ENCODE measurements at regions not wholly inside any gene's neighbourhood (a gene's known extent, or its start where the extent isn't known, plus 50 kb on each side); places are given as distances from the start of the nearest gene placed in this dataset.
"Not testable (repeated sequence)": the region's sequence is repeated elsewhere in the genome, so short reads cannot be mapped to it uniquely, and the experiment has no call there.

DNA sequence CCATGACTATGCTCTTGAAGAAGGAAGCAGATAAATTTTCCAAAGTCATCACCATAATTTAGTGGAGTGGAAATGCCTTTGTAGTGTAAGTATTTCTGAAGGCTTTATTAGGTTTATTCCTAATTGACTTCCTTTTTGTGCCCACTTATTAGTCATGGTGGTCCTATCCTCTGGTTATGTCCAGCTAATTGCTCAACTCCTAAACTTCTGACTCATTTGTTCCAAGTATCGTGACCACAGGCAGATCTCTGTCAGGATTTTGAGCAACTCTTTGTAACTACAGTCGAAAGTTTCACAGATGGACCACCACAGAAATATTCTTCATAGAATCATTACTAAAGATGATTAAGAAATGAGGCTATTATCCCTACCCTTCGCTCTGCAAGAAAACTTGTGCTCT, 315.6 kb upstream of the PTCHD4 start:
- no peak for TF ChIP-seq JUND (IDR thresholded peaks at IDR 0.05; ENCODE audit: low read depth)
- in situ Hi-C loops (cut with HindIII; ENCODE audit: low pct_unique_long_range_greater_than_20kb, low sequenced_read_pairs), result no loop called here
- DNase-seq (ENCODE audit: low read depth in 1 of 2, low spot score in 1 of 2), result no peak

DNA sequence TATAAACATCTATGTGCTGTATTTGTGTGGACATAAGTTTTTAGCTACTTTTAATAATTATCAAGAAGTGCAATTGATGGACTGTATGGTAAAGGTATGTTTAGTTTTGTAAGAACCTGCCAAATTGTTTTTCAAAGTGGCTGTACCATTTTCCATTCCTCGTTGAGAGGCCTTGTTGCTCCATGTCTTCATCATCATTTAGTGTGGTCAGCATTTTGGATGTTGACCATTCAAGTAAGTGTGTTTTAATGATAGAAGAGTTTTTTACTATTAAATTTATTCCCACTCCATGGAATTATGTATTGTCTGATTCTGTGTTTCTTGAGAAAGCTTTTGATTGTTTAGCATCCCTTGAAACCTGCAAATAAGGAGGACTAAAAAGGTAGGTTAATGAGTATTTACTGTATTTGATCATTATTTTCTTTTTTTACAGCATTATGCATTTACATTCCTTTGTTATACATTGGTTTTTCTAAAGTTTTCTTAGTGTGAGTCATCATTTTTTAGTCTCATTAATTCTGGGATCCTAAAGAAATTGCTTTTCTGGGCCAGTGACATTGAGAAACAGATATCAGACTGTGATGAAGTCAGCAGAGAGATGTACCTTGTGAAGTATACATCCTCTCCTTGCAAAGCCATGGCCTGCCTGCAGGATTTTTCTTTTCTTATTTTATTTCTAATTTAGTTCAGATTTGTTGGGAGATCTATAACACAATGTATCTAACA, 312.8 kb upstream of the PTCHD4 start:
- in situ Hi-C loops (cut with HindIII; ENCODE audit: low pct_unique_long_range_greater_than_20kb, low sequenced_read_pairs), result no loop called here
- TF ChIP-seq JUND (IDR thresholded peaks at IDR 0.05; ENCODE audit: low read depth), result no peak
- no peak for DNase-seq (ENCODE audit: low read depth in 1 of 2, low spot score in 1 of 2)

DNA sequence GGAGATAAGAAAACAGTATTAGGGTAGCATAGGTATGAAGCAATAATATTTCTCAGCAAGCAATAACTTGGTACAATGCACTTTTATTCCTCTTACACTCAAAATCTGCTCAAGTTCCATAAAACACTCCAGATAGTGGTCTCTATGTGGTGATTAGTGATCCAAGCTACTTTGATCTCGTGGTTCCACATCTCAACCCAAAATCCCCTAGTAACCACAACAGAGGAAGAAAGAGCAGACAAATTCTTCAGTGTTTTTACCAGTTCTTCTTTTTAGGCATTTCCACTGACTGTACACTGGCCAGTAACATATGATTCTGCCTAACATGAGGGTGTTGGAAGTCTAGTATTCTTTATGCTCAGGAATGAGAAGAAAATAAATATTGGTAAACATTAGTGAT, 309.0 kb upstream of the PTCHD4 start:
- in situ Hi-C loops (cut with HindIII; ENCODE audit: low pct_unique_long_range_greater_than_20kb, low sequenced_read_pairs), result no loop called here
- TF ChIP-seq JUND (IDR thresholded peaks at IDR 0.05; ENCODE audit: low read depth), result no peak
- no peak for DNase-seq (ENCODE audit: low read depth in 1 of 2, low spot score in 1 of 2)

DNA sequence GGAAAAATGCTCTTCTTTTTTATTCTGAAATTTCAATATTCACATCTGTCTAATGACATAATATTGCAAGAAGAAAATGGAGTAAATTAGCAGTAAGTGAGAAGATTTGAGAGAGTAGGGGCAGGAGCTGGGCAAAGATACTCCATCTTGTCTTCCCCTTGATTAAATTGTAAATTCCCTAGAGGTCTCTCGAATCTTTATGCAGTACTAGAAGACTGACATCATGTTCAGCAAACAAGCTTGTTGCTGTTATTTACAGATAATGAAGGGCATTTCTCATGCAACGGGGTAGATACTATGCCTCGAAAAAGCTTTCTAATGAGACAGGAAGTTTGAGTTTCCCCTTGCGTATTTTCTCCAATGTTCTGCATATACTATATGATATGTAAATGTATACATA, 306.9 kb upstream of the PTCHD4 start:
- TF ChIP-seq JUND (IDR thresholded peaks at IDR 0.05; ENCODE audit: low read depth), result no peak
- no peak for DNase-seq (ENCODE audit: low read depth in 1 of 2, low spot score in 1 of 2)
- in situ Hi-C loops (cut with HindIII; ENCODE audit: low pct_unique_long_range_greater_than_20kb, low sequenced_read_pairs), result no loop called here

DNA sequence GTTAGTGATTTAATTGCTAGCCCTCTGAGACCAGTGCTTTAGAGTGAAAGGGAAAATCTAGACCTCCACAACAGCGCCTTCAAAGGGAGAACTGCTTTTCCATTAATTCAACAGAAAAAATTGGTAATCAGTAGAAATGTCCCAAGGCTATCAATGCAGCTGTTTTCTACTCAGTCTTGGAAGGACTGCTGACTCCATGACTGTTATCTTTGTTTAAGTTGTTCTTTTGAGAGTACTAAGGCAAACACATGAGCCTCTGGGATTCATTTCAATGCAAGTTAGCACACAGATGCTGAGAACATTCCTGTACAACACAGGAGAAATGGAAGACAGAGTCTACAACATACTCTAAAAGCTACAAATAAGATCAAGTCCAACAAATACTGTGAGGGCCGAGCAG, 301.7 kb upstream of the PTCHD4 start:
- in situ Hi-C loops (cut with HindIII; ENCODE audit: low pct_unique_long_range_greater_than_20kb, low sequenced_read_pairs), result no loop called here
- TF ChIP-seq JUND (IDR thresholded peaks at IDR 0.05; ENCODE audit: low read depth), result no peak

DNA sequence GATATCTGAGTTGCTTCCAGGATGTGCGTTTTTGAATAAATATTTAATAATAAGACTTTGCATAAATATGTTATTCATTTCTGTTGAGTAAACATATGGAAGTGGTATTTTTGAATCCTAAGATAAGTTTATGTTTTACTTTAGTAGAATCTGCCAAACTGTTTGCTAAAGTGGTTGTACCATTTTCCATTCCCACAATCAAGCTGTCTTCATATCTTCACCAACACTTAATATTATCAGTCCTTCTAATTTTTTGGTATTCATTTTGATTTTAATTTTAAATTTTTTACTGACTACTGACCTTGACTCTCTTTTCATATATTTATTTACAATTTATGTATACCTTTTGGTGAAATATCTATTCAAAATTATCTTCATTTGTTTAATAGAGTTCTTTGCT, 293.9 kb upstream of the PTCHD4 start:
- DNase-seq (ENCODE audit: low read depth in 1 of 2, low spot score in 1 of 2), result no peak
- in situ Hi-C loops (cut with HindIII; ENCODE audit: low pct_unique_long_range_greater_than_20kb, low sequenced_read_pairs), result no loop called here
- TF ChIP-seq JUND (IDR thresholded peaks at IDR 0.05; ENCODE audit: low read depth), result no peak

More for the DNA sequence above, 301.7 kb upstream of the PTCHD4 start:
- no peak for DNase-seq (ENCODE audit: low read depth in 1 of 2, low spot score in 1 of 2)

DNA sequence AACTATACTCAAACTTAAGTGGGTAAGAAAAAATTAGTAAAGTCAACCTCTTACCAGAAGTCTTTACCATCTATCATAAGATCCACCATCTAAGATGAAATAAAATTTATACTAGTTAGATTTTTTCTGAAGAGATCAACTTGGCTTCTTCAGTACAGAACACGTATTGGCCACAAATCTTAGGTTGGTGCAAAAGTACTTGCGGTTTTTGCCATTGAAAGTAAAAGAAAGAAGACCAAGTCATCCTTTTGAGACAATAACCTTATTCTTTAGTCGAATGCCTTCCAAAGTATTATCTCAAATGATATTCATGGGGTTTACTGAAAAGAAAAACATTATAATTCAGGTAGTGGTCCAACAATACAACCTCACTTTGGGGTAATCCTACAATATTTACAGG, 292.6 kb upstream of the PTCHD4 start:
- TF ChIP-seq JUND (IDR thresholded peaks at IDR 0.05; ENCODE audit: low read depth), result no peak
- no peak for DNase-seq (ENCODE audit: low read depth in 1 of 2, low spot score in 1 of 2)
- in situ Hi-C loops (cut with HindIII; ENCODE audit: low pct_unique_long_range_greater_than_20kb, low sequenced_read_pairs), result no loop called here

DNA sequence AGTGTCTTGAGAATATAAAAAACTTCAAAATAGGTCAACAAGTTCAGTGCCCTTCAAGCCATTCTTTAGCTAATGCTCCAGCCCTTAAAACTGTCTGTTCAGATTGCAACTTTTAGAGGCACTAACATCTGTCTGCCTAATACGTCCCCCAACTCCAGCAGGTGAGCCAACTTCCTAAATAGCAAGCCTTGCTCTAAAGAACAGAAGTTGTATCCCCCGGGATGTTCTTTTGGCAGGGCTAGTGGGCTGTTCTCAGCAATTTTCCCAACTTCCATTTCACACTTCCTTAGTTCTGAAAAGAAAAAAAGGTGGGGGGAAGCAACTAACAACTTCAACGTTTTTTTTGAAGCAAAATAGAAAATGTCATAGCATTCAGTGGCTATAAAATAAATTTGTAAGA, 290.0 kb upstream of the PTCHD4 start:
- in situ Hi-C loops (cut with HindIII; ENCODE audit: low pct_unique_long_range_greater_than_20kb, low sequenced_read_pairs), result no loop called here
- no peak for DNase-seq (ENCODE audit: low read depth in 1 of 2, low spot score in 1 of 2)
- no peak for TF ChIP-seq JUND (IDR thresholded peaks at IDR 0.05; ENCODE audit: low read depth)

DNA sequence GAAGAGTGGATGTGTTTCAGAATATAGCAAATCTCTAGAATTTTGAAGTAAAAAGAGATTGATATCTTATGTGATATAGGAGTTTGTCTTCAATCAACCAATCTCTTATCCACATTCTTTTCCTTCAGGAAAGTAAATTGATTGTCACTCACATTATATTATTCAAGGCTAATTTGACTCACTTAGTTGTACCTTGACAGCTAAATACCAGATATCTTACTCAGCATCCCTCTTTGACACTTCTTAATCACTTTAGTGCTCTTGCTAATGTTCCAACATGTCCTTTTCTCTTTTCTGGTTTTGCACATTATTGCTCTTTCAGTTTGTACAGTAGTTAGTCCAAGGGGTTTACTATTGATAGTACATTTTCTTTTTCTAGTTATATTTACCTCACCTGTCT, 286.9 kb upstream of the PTCHD4 start:
- DNase-seq (ENCODE audit: low read depth in 1 of 2, low spot score in 1 of 2), result no peak
- in situ Hi-C loops (cut with HindIII; ENCODE audit: low pct_unique_long_range_greater_than_20kb, low sequenced_read_pairs), result no loop called here
- no peak for TF ChIP-seq JUND (IDR thresholded peaks at IDR 0.05; ENCODE audit: low read depth)

DNA sequence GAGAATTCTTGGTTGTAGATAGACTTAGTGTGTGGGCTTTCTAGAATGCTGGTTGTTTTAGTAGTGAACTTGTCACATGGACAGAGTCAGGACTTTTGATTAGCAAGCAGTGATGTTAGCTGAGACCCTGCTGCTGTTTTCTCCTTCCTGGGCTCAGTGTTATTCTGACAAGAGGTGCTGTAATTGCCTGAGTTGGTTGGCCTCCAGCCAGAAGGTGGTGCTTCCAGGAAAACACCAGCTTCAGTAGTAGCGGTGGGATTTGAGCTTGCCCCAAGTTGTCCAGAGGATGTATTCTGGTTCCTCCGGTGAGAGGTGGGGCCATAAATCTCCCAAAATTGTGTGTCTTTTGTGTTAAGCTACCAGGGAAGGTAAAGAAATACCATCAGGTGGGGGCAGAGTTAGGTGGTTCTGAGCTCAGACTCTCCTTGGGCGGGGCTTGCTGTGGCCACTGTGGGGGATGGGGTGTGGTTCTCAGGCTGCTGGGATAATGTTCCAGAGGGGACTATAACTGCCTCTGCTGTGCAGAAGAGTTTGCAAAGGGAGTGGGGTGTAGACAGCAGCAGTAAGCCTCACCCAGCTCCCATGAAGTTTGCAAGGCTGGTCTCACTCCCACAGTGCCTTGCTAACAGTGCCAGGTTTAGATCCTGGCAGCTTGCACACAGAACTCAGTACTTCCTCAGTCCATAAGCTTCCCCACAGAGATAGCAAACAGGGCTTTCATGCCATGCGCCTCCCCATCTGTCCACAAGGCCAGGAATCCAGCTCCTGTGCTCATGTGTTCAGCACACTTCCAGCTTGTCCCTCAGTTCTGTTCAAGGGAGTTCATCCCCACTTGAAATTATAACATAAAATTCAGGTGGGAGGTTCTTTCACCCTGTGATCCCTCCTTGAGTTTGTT, 278.4 kb upstream of the PTCHD4 start:
- TF ChIP-seq JUND (IDR thresholded peaks at IDR 0.05; ENCODE audit: low read depth), result no peak
- peak in 1 of 2 experiments; percentile 11 for DNase-seq (ENCODE audit: low read depth in 1 of 2, low spot score in 1 of 2)
- in situ Hi-C loops (cut with HindIII; ENCODE audit: low pct_unique_long_range_greater_than_20kb, low sequenced_read_pairs), result no loop called here

DNA sequence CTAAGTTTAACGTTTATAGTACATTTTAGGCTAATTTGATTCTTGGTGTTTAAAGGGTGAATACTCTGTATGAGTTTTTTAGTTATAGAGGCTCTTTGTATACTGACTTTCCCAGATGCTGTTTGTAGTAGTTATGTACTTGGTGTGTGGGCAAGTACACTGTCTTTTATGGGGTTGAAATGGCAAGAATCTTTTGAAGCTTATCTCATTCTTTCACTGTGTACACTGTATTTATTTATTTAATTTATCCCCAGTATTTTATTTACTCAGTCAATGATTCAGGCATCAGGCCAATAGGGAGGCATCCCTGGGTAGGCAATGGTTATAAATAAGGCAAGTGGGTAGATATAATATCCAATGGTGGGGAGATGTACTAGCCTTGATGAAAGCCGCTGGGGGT, 277.0 kb upstream of the PTCHD4 start:
- in situ Hi-C loops (cut with HindIII; ENCODE audit: low pct_unique_long_range_greater_than_20kb, low sequenced_read_pairs), result no loop called here
- no peak for DNase-seq (ENCODE audit: low read depth in 1 of 2, low spot score in 1 of 2)
- no peak for TF ChIP-seq JUND (IDR thresholded peaks at IDR 0.05; ENCODE audit: low read depth)

DNA sequence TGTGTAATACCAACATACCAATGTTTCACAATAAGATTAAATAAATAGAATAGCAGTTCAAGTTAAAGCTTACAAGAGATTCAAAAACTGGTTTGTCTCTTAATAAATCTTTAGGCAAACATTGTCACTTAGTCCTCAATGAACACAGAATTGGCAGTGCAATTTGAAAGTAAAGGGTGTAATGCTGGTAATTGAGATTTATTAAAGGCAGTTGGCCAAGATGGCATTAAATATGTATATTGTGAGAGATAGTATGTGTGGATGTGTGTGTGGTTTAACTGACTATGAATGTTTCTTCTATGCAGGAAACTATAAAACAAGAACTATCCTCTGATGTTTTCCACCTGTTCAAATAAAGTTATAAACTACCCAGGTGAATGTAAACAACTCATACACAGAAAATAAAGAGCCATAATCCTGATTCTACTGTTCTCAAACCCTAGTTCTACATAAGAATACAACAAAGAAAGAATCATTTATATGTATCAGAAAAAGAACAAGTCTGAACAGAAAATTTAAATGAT, 267.9 kb upstream of the PTCHD4 start:
- DNase-seq (ENCODE audit: low read depth in 1 of 2, low spot score in 1 of 2), result peak in 1 of 2 experiments; percentile 5
- in situ Hi-C loops (cut with HindIII; ENCODE audit: low pct_unique_long_range_greater_than_20kb, low sequenced_read_pairs), result no loop called here
- TF ChIP-seq JUND (IDR thresholded peaks at IDR 0.05; ENCODE audit: low read depth), result no peak

DNA sequence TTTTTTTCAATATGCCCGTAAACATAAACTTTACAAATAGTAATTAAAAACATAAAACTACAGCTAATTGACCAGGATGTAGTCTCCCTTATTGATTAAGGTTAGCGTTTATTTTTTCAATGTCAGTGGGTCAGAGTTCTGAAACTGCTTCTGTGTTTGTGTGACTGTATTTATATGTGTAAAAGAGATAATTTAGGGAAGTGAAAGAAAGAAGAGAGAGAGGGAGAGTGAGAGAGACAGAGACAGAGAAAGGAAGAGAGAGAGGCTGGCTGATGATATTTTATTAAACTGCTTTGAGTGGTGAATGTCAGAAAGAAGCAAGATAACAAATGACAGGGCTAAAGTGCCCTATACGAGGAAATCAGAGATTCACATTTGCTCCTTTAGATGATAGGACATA, 266.1 kb upstream of the PTCHD4 start:
- no peak for TF ChIP-seq JUND (IDR thresholded peaks at IDR 0.05; ENCODE audit: low read depth)
- DNase-seq (ENCODE audit: low read depth in 1 of 2, low spot score in 1 of 2), result no peak
- in situ Hi-C loops (cut with HindIII; ENCODE audit: low pct_unique_long_range_greater_than_20kb, low sequenced_read_pairs), result no loop called here

DNA sequence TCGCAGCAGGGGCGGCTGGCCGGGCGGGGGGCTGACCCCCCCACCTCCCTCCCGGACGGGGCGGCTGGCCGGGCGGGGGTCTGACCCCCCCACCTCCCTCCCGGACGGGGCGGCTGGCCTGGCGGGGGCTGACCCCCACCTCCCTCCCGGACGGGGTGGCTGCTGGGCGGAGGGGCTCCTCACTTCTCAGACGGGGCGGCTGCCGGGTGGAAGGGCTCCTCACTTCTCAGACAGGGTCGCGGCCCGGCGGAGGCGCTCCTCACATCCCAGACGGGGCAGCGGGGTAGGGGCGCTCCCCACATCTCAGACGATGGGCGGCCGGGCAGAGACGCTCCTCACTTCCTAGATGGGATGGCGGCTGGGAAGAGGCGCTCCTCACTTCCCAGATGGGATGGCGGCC, 260.2 kb upstream of the PTCHD4 start:
- DNase-seq (ENCODE audit: low read depth in 1 of 2, low spot score in 1 of 2); in situ Hi-C loops (cut with HindIII; ENCODE audit: low pct_unique_long_range_greater_than_20kb, low sequenced_read_pairs): not testable (repeated sequence)

Measured in T47D (cell line).